K562 (cell line): ENCODE measurements at regions not wholly inside any gene's neighbourhood (a gene's known extent, or its start where the extent isn't known, plus 50 kb on each side); places are given as distances from the start of the nearest gene placed in this dataset.

Experiments used
- CEBPB ChIP-seq: fragments of 450-650 bp; IDR thresholded peaks from 2 replicates; pipeline ENCODE4 v1.6.1; 2016; ENCODE audit warnings: missing genetic modification characterization, missing compliant biosample characterization
- ESRRB ChIP-seq: fragments of 250-450 bp; sonication (Bioruptor Pico); IDR thresholded peaks from 2 replicates; pipeline ENCODE4 v1.5.0; 2020; ENCODE audit warnings: mild to moderate bottlenecking, moderate library complexity, borderline replicate concordance
- GABPA ChIP-seq: fragments of 200-800 bp; sonication (Bioruptor generic); conservative IDR thresholded peaks from 2 replicates; pipeline ENCODE4 v1.6.1; 2016; ENCODE audit warnings: low read depth, missing genetic modification characterization, missing compliant biosample characterization
- KAT7 ChIP-seq: sonication (generic); formaldehyde crosslinking; IDR thresholded peaks from 2 replicates; pipeline ENCODE4 v1.8.0; 2022; ENCODE audit warnings: missing genetic modification reagents, mild to moderate bottlenecking, borderline replicate concordance
- NBN ChIP-seq: fragments of 450-650 bp; IDR thresholded peaks from 2 replicates; pipeline ENCODE4 v1.6.1; 2016; ENCODE audit warnings: low read depth, mild to moderate bottlenecking
- NRF1 ChIP-seq, 2 experiments: fragments of 450-650 bp; IDR thresholded peaks in 1 of 2; conservative IDR thresholded peaks in 1 of 2; 2 replicates each; pipeline ENCODE4 v1.6.1; 2014; ENCODE audit warnings: mild to moderate bottlenecking in 2 of 2
- POLR2A ChIP-seq: fragments of 450-650 bp; conservative IDR thresholded peaks from 2 replicates; pipeline ENCODE4 v1.6.1; 2016
- SIN3A ChIP-seq, 2 experiments: fragments of 150-350 bp in 1 of 2; IDR thresholded peaks; 2 replicates each; pipeline ENCODE4 v1.6.1; 2011 to 2016; ENCODE audit warnings: borderline replicate concordance in 2 of 2, low read depth in 2 of 2, low read length in 2 of 2, mild to moderate bottlenecking in 2 of 2, moderate library complexity in 2 of 2; ENCODE audit not compliant: control insufficient read depth in 1 of 2
- SMARCA4 ChIP-seq: fragments of 450-650 bp; IDR thresholded peaks from 2 replicates; pipeline ENCODE4 v1.6.1; 2016
- ZFPM2 ChIP-seq: fragments of 250-450 bp; sonication (Bioruptor Pico); IDR thresholded peaks from 2 replicates; pipeline ENCODE4 v1.5.1; 2022; ENCODE audit warnings: mild to moderate bottlenecking
- TF ChIP-seq, protein P1 (sequence below), 3 experiments: IDR thresholded peaks in 2 of 3; conservative IDR thresholded peaks in 1 of 3; 2 replicates each; pipeline ENCODE4 v1.5.1; 2011 to 2012; ENCODE audit warnings: low read length in 3 of 3, mild to moderate bottlenecking in 3 of 3, control low read depth in 2 of 3, improper control_type of control experiment in 1 of 3, inconsistent platforms in 1 of 3, low read depth in 1 of 3, mixed read lengths in 1 of 3, moderate library complexity in 1 of 3; ENCODE audit not compliant: insufficient read depth in 2 of 3
- TF ChIP-seq, protein P2 (sequence below): IDR thresholded peaks from 2 replicates; pipeline ENCODE4 v1.6.1; 2011; ENCODE audit not compliant: insufficient read length; ENCODE audit errors: extremely low read depth

DNA sequence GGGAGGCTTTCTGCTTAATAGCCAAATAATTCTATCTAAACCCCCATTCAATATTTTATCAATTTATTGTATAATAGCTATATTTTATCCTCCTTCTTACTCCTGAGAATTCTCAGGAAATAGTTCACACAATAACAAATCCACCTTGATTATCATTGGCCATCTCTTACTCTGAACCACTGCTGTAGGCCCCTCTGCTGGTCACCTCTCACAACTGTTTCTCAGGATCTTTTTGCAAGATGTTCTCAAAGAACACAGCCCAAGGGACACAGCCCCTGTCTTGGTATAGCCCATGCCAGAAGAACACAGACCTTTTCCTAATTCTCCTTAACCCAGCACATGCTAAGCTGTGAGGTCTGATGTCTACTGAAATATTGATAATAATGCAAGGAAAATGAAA lies 74.9 kb upstream of the HTR4 start:
- TF ChIP-seq, protein P1, sequence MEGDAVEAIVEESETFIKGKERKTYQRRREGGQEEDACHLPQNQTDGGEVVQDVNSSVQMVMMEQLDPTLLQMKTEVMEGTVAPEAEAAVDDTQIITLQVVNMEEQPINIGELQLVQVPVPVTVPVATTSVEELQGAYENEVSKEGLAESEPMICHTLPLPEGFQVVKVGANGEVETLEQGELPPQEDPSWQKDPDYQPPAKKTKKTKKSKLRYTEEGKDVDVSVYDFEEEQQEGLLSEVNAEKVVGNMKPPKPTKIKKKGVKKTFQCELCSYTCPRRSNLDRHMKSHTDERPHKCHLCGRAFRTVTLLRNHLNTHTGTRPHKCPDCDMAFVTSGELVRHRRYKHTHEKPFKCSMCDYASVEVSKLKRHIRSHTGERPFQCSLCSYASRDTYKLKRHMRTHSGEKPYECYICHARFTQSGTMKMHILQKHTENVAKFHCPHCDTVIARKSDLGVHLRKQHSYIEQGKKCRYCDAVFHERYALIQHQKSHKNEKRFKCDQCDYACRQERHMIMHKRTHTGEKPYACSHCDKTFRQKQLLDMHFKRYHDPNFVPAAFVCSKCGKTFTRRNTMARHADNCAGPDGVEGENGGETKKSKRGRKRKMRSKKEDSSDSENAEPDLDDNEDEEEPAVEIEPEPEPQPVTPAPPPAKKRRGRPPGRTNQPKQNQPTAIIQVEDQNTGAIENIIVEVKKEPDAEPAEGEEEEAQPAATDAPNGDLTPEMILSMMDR (IDR thresholded peaks at IDR 0.05 in 2 of 3, conservative IDR thresholded peaks at IDR 0.05 in 1 of 3; ENCODE audit: insufficient read depth in 2 of 3, low read depth in 1 of 3, low read length in 3 of 3): peak; percentile 34 to 49 (median 44); a peak in 4 of 6 replicates
- no peak for TF ChIP-seq NBN
- TF ChIP-seq POLR2A: no peak
- no peak for TF ChIP-seq KAT7
- no peak for TF ChIP-seq ZFPM2 (CRISPR knock-in tag)
- TF ChIP-seq SIN3A (IDR thresholded peaks at IDR 0.05; ENCODE audit: borderline replicate concordance in 2 of 2, control insufficient read depth in 1 of 2, low read depth in 2 of 2, low read length in 2 of 2): no peak
- no peak for TF ChIP-seq SMARCA4
- no peak for TF ChIP-seq NRF1 (conservative IDR thresholded peaks at IDR 0.05 in 1 of 2, IDR thresholded peaks at IDR 0.05 in 1 of 2)
- TF ChIP-seq ESRRB (CRISPR knock-in tag): no peak
- no peak for TF ChIP-seq GABPA (tag)
- no peak for TF ChIP-seq CEBPB
- TF ChIP-seq, protein P2, sequence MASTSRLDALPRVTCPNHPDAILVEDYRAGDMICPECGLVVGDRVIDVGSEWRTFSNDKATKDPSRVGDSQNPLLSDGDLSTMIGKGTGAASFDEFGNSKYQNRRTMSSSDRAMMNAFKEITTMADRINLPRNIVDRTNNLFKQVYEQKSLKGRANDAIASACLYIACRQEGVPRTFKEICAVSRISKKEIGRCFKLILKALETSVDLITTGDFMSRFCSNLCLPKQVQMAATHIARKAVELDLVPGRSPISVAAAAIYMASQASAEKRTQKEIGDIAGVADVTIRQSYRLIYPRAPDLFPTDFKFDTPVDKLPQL: no peak
